Spinal cord (tissue), 9 donors: ENCODE measurements at regions not wholly inside any gene's neighbourhood (a gene's known extent, or its start where the extent isn't known, plus 50 kb on each side); places are given as distances from the start of the nearest gene placed in this dataset.
A peak's percentile ranks its signal among the peaks of the same experiment; 100 is the strongest.
"Not testable (repeated sequence)": the region's sequence is repeated elsewhere in the genome, so short reads cannot be mapped to it uniquely, and the experiment has no call there.

Experiments
- DNase-seq, 6 donors: peaks; one replicate each; pipeline versions ENCODE4 v3.0.0 to v3.0.0-alpha.2; 2013 to 2015; ENCODE audit warnings: low spot score in 6 of 6, low read depth in 4 of 6
- H3K27ac ChIP-seq: one replicate; pipeline ENCODE4 v1.5.1; 2013; ENCODE audit warnings: low read depth, low read length, control low read depth
- H3K27me3 ChIP-seq: one replicate; pipeline ENCODE4 v1.6.1; 2013; ENCODE audit warnings: low read length; ENCODE audit not compliant: control insufficient read depth, insufficient read depth
- H3K36me3 ChIP-seq: one replicate; pipeline ENCODE4 v1.6.1; 2013; ENCODE audit warnings: low read length; ENCODE audit not compliant: control insufficient read depth, insufficient read depth
- H3K4me1 ChIP-seq: one replicate; pipeline ENCODE4 v1.6.1; 2013; ENCODE audit warnings: low read length; ENCODE audit not compliant: control insufficient read depth, insufficient read depth
- H3K4me3 ChIP-seq: one replicate; pipeline ENCODE4 v1.5.1; 2013; ENCODE audit warnings: low read depth, low read length, control low read depth
- H3K9me3 ChIP-seq: one replicate; pipeline ENCODE4 v1.6.1; 2013; ENCODE audit warnings: low read length; ENCODE audit not compliant: control insufficient read depth, insufficient read depth
- WGBS: methylation state at CpG from one replicate; pipeline ENCODE4 v1.1.5; 2013; ENCODE audit warnings: missing lambda C conversion rate; ENCODE audit not compliant: insufficient coverage; 5-methylcytosine and 5-hydroxymethylcytosine counted together
- donor health status: healthy.

- WGBS = 76% methylated on average over 2 of the region's 17 CpGs
- no peaks in the 10 kb centered on the region for H3K27me3 ChIP-seq
- no peaks in the 10 kb centered on the region for H3K36me3 ChIP-seq
- no peaks in the 10 kb centered on the region for H3K4me1 ChIP-seq
- DNase-seq = peak in 1 of 6 donors; percentile 25
- no peak overlapping the region for H3K4me3 ChIP-seq
- no peak overlapping the region for H3K27ac ChIP-seq
- H3K9me3 ChIP-seq = no peaks in the 10 kb centered on the region
Observed at GRCh38 chr15:95196176-95196915, 965.0 kb downstream of the MCTP2 start.

- DNase-seq = no peak
- Histone ChIP-seq H3K36me3 (no peaks in the 10 kb centered on the region), H3K9me3 (peaks cover 3% of the 10 kb centered on the region), H3K4me1 (no peaks in the 10 kb centered on the region), H3K4me3 (no peak overlapping the region), H3K27ac (no peak overlapping the region), H3K27me3 (no peaks in the 10 kb centered on the region)
- WGBS = 85% methylated on average over 4 of the region's 6 CpGs
Observed at GRCh38 chr15:95202569-95203349, 971.4 kb downstream of the MCTP2 start.

DNA sequence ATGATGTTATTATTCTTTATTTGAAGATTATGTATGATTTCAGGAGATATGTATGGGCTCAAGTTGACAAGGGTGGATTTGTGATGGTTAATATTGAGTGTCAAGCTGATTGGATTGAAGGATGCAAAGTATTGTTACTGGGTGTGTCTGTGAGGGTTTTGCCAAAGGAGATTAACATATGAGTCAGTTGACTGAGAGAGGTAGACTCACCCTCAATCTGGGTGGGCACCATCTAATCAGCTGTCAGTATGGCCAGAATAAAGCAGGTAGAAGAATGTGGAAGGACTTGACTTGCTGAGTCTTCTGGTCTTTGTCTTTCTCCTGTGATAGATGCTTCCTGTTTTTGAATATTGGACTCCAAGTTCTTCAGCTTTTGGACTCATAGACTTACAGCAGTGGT lies 973.7 kb downstream of the MCTP2 start:
- no peak for DNase-seq
- no peak overlapping the region for H3K4me3 ChIP-seq
- no peaks in the 10 kb centered on the region for H3K4me1 ChIP-seq
- H3K27ac ChIP-seq = no peak overlapping the region
- no peaks in the 10 kb centered on the region for H3K36me3 ChIP-seq
- H3K9me3 ChIP-seq = peaks cover 3% of the 10 kb centered on the region
- H3K27me3 ChIP-seq = no peaks in the 10 kb centered on the region

DNA sequence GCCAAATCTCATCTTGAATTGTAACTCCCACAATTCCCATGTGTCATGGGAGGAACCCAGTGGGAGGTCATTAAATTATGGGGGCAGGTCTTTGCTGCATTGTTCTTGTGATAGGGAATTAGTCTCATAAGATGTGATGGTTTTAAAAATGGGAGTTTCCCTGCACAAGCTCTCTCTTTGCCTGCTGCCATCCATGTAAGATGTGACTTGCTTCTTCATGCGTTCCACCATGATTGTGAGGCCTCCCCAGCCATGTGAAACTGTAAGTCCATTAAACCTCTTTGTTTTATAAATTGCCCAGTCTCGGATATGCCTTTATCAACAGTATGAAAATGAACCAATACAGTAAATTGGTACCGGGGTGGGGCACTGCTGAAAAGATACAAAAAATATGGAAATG lies 974.5 kb downstream of the MCTP2 start:
- WGBS = 86% methylated on average over 1 of the region's 3 CpGs
- not testable (repeated sequence) for DNase-seq

DNA sequence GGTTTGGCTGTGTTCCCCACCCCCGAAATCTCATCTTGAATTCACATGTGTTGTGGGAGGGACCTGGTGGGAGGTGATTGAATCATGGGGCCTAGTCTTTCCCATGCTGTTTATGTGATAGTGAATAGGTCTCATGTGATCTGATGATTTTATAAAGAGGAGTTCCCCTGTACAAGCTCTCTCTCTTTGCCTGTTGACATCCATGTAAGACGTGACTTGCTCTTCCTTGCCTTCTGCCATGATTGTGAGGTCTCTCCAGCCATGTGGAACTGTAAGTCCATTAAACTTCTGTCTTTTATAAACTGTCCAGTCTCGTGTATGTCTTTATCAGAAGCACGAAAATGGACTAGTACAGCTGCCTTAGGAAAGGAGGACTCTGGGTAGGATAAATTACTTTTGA lies 976.7 kb downstream of the MCTP2 start:
- Histone ChIP-seq H3K36me3 (no peaks in the 10 kb centered on the region), H3K9me3 (peaks cover 3% of the 10 kb centered on the region), H3K4me3 (no peak overlapping the region), H3K27me3 (no peaks in the 10 kb centered on the region), H3K4me1 (no peaks in the 10 kb centered on the region), H3K27ac (no peak overlapping the region)
- no peak for DNase-seq
- WGBS = 80% methylated on average over 1 of the region's 4 CpGs

More for the DNA sequence above, 974.5 kb downstream of the MCTP2 start:
- not testable (repeated sequence) for H3K27me3 ChIP-seq, H3K4me1 ChIP-seq, H3K27ac ChIP-seq, H3K9me3 ChIP-seq, H3K36me3 ChIP-seq, H3K4me3 ChIP-seq

DNA sequence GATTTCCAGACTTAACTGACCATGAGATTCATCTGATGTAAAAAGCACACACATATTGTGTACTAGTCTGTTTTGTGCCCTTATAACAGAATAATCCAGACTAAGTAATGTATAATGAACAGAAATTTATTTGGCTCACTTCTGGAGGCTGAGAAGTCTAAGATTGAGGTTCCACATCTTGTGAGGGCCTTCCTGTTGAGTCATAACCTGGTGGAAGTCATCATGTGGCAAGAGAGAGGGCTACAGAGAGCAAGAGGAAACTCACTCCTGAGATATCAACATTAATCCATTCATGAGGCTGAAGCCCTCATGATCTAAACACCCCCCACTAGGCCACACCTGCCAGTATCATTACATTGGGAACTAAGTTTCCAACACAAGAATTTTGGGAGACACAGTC lies 977.6 kb downstream of the MCTP2 start:
- no peaks in the 10 kb centered on the region for H3K27me3 ChIP-seq
- H3K27ac ChIP-seq = no peak overlapping the region
- no peaks in the 10 kb centered on the region for H3K36me3 ChIP-seq
- H3K9me3 ChIP-seq = peaks cover 4% of the 10 kb centered on the region
- no peak for DNase-seq
- H3K4me1 ChIP-seq = no peaks in the 10 kb centered on the region
- no peak overlapping the region for H3K4me3 ChIP-seq

- Histone ChIP-seq H3K4me1 (no peaks in the 10 kb centered on the region), H3K27me3 (no peaks in the 10 kb centered on the region), H3K27ac (no peak overlapping the region), H3K9me3 (peaks cover 4% of the 10 kb centered on the region), H3K36me3 (no peaks in the 10 kb centered on the region), H3K4me3 (no peak overlapping the region)
- WGBS = 75% methylated on average over 1 of the region's 1 CpG
- peak in 1 of 6 donors; percentile 8 for DNase-seq
Observed at GRCh38 chr15:95210436-95210981, 979.1 kb downstream of the MCTP2 start.

GRCh38 chr15:95215017-95215416 lies 983.7 kb downstream of the MCTP2 start:
- peak in 1 of 6 donors; percentile 12 for DNase-seq
- no peaks in the 10 kb centered on the region for H3K27me3 ChIP-seq
- H3K9me3 ChIP-seq = peaks cover 1% of the 10 kb centered on the region
- H3K4me1 ChIP-seq = no peaks in the 10 kb centered on the region
- H3K36me3 ChIP-seq = no peaks in the 10 kb centered on the region
- no peak overlapping the region for H3K27ac ChIP-seq
- no peak overlapping the region for H3K4me3 ChIP-seq

- Histone ChIP-seq H3K27me3 (no peaks in the 10 kb centered on the region), H3K4me1 (no peaks in the 10 kb centered on the region), H3K9me3 (no peaks in the 10 kb centered on the region), H3K27ac (no peak overlapping the region), H3K4me3 (no peak overlapping the region), H3K36me3 (no peaks in the 10 kb centered on the region)
- DNase-seq = no peak
- WGBS = 92% methylated on average over 5 of the region's 5 CpGs
Observed at GRCh38 chr15:95226835-95227234, 995.5 kb downstream of the MCTP2 start.

DNA sequence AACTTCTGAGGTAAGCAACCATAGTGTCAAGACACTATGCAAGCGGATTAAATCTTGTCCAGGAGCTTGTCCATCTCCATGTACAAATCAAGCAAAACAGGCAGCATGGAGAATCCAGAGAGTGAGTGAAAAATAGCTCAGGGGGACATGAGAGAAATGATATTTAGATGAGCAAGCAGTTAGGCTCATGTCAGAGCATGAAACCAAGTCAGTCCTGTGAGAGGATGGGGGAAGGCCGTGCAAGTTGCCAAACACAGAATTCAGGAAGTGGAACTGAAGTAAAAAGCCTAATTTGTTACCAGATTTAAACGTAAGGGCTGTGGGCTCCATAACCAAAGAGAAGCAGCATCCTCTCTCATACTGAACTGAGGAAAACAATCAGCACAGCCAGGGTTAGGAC lies 995.9 kb downstream of the MCTP2 start:
- whole genome bisulfite sequencing = 55% methylated on average over 2 of the region's 3 CpGs
- H3K4me3 ChIP-seq = no peak overlapping the region
- H3K4me1 ChIP-seq = no peaks in the 10 kb centered on the region
- DNase-seq = no peak
- H3K9me3 ChIP-seq = no peaks in the 10 kb centered on the region
- H3K36me3 ChIP-seq = no peaks in the 10 kb centered on the region
- H3K27me3 ChIP-seq = no peaks in the 10 kb centered on the region
- no peak overlapping the region for H3K27ac ChIP-seq
